ENCODE measurements at regions not wholly inside any gene's neighbourhood (a gene's known extent, or its start where the extent isn't known, plus 50 kb on each side); places are given as distances from the start of the nearest gene placed in this dataset.

- DNase-seq = no peak
These were observed 523.0 kb downstream of the TXNL1 start for GRCh38 chr18:56115071-56116015.

- no peak for DNase-seq
These were observed 525.0 kb upstream of the TCF4 start for GRCh38 chr18:56112984-56113383.

GRCh38 chr18:56112013-56112749 is 524.2 kb upstream of the TCF4 start:
- DNase-seq = no peak

GRCh38 chr18:56109757-56110156 is 521.8 kb upstream of the TCF4 start:
- DNase-seq = no peak

- no peak for DNase-seq
These were observed 520.7 kb upstream of the TCF4 start for GRCh38 chr18:56108478-56109367.

- no peak for DNase-seq
These were observed 520.0 kb upstream of the TCF4 start for GRCh38 chr18:56107821-56108477.

- no peak for DNase-seq
These were observed 512.2 kb upstream of the TCF4 start for GRCh38 chr18:56100090-56100722.

GRCh38 chr18:56097621-56098020 is 509.6 kb upstream of the TCF4 start:
- DNase-seq = no peak

- DNase-seq = no peak
These were observed 508.9 kb upstream of the TCF4 start for GRCh38 chr18:56096861-56097260.

GRCh38 chr18:56089612-56090258 is 501.7 kb upstream of the TCF4 start:
- no peak for DNase-seq

- DNase-seq = no peak
These were observed 498.8 kb upstream of the TCF4 start for GRCh38 chr18:56086786-56087185.

- DNase-seq = no peak
These were observed 498.2 kb upstream of the TCF4 start for GRCh38 chr18:56086176-56086575.

- DNase-seq = no peak
These were observed 497.6 kb upstream of the TCF4 start for GRCh38 chr18:56085551-56085950.

- DNase-seq = no peak
These were observed 495.7 kb upstream of the TCF4 start for GRCh38 chr18:56083523-56084287.

- DNase-seq = no peak
These were observed 495.1 kb upstream of the TCF4 start for GRCh38 chr18:56083097-56083521.

- DNase-seq = no peak
These were observed 488.7 kb upstream of the TCF4 start for GRCh38 chr18:56076723-56077122.

- no peak for DNase-seq
These were observed 480.7 kb upstream of the TCF4 start for GRCh38 chr18:56068701-56069100.

- DNase-seq = peak; percentile 22
These were observed 480.1 kb upstream of the TCF4 start for GRCh38 chr18:56067969-56068671.

- DNase-seq = no peak
These were observed 479.4 kb upstream of the TCF4 start for GRCh38 chr18:56067214-56067894.
